GM12878 (cell line): ENCODE measurements at regions not wholly inside any gene's neighbourhood (a gene's known extent, or its start where the extent isn't known, plus 50 kb on each side); places are given as distances from the start of the nearest gene placed in this dataset.

Experiments used
- ATAC-seq: fragments of 200-7000 bp; cut with Tn5 transposase; 3 replicates; pipeline ENCODE4 v1.9.1; 2020; ENCODE audit warnings: mild to moderate bottlenecking, moderate library complexity
- BruUV-seq: library from RNA; stranded (reverse); fragments of 400-500 nt; replicated peaks from 2 replicates; lab custom pipeline; 2021; lab: Mats Ljungman, UMichigan
- CTCF ChIA-PET: fragments of 300-600 bp; sonication (Branson Sonifier 250); formaldehyde crosslinking; extraction: SDS; loops from one replicate; lab custom pipeline; 2021; ENCODE audit warnings: inconsistent platforms; lab: Yijun Ruan, JAX
- POLR2A ChIA-PET: fragments of 350-600 bp; formaldehyde crosslinking; extraction: SDS; loops from one replicate; lab custom pipeline; 2021; ENCODE audit warnings: inconsistent platforms; lab: Charles Lee
- RAD21 ChIA-PET: fragments of 300-600 bp; sonication (Branson Sonifier 250); formaldehyde crosslinking; loops from one replicate; lab custom pipeline; 2023; ENCODE audit warnings: antibody characterized with exemption; ENCODE audit not compliant: unreplicated experiment; lab: Charles Lee
- SMC1A ChIA-PET: fragments of 300-600 bp; sonication (Branson Sonifier 250); formaldehyde crosslinking; loops from one replicate; lab custom pipeline; 2023; ENCODE audit not compliant: unreplicated experiment, uncharacterized antibody; lab: Charles Lee
- DNase-seq: peaks from one replicate; pipeline ENCODE4 v3.0.0-alpha.2; 2011; ENCODE audit warnings: low read depth, low spot score
- FAIRE-seq: peaks from 3 replicates; lab custom pipeline; 2011; peaks lifted over from hg19 to GRCh38; lab: Jason Lieb, UNC
- H2AFZ ChIP-seq: 2 replicates; pipeline ENCODE4 v1.6.0; 2011; ENCODE audit warnings: low read depth, low read length, control low read depth; ENCODE audit not compliant: control insufficient read depth
- H3K27ac ChIP-seq: 2 replicates; pipeline ENCODE4 v1.5.1; 2011; ENCODE audit warnings: control low read depth; ENCODE audit not compliant: control insufficient read depth, insufficient read depth
- H3K27me3 ChIP-seq, 2 experiments: replicated peaks in 1 of 2; 2 replicates each; pipeline versions ENCODE4 v1.6.0 to v1.6.1; 2011; ENCODE audit warnings: low read length in 1 of 2; ENCODE audit not compliant: control insufficient read depth in 2 of 2, insufficient read depth in 2 of 2
- H3K36me3 ChIP-seq, 2 experiments: 2 replicates each; pipeline ENCODE4 v1.5.1; 2011; ENCODE audit warnings: low read length in 1 of 2; ENCODE audit not compliant: control insufficient read depth in 2 of 2, insufficient read depth in 2 of 2
- H3K4me1 ChIP-seq: 2 replicates; pipeline ENCODE4 v1.6.1; 2011; ENCODE audit warnings: mild to moderate bottlenecking, low read length, moderate library complexity, mixed read lengths; ENCODE audit not compliant: control insufficient read depth, insufficient read depth
- H3K4me2 ChIP-seq: 2 replicates; pipeline ENCODE4 v1.6.0; 2011; ENCODE audit warnings: control low read depth; ENCODE audit not compliant: control insufficient read depth, insufficient read depth
- H3K4me3 ChIP-seq: fragments of 200-600 bp; sonication (generic); 2 replicates; pipeline ENCODE4 v1.5.1; 2016
- H3K79me2 ChIP-seq: 2 replicates; pipeline ENCODE4 v1.6.0; 2011; ENCODE audit warnings: low read length; ENCODE audit not compliant: control insufficient read depth, insufficient read depth
- H3K9ac ChIP-seq: 2 replicates; pipeline ENCODE4 v1.8.0; 2011; ENCODE audit warnings: low read length, control low read depth, mixed read lengths; ENCODE audit not compliant: control insufficient read depth, insufficient read depth
- H3K9me3 ChIP-seq: replicated peaks from 3 replicates; pipeline ENCODE4 v1.5.1; 2011; ENCODE audit warnings: mild to moderate bottlenecking, low read length; ENCODE audit not compliant: control insufficient read depth, insufficient read depth
- H4K20me1 ChIP-seq: 2 replicates; pipeline ENCODE4 v1.6.0; 2011; ENCODE audit not compliant: control insufficient read depth, insufficient read depth
- BHLHE40 ChIP-seq, 2 experiments: fragments of 450-650 bp in 1 of 2; IDR thresholded peaks; 2 replicates each; pipeline ENCODE4 v1.6.1; 2011 to 2017; ENCODE audit warnings: low read depth in 2 of 2, borderline replicate concordance in 1 of 2, improper control_type of control experiment in 1 of 2, low read length in 1 of 2, mild to moderate bottlenecking in 1 of 2
- EGR1 ChIP-seq, 2 experiments: IDR thresholded peaks; 1 replicate in 1 of 2; 2 replicates in 1 of 2; pipeline ENCODE4 v1.6.1; 2011 to 2012; ENCODE audit warnings: low read depth in 2 of 2, low read length in 2 of 2, borderline replicate concordance in 1 of 2, mild to moderate bottlenecking in 1 of 2, moderate library complexity in 1 of 2
- IRF4 ChIP-seq: IDR thresholded peaks from 2 replicates; pipeline ENCODE4 v1.6.1; 2011; ENCODE audit warnings: low read depth, low read length
- JUNB ChIP-seq: IDR thresholded peaks from 2 replicates; pipeline ENCODE4 v1.6.1; 2016; ENCODE audit warnings: antibody characterized with exemption, mild to moderate bottlenecking
- SMC3 ChIP-seq: IDR thresholded peaks from 2 replicates; pipeline ENCODE4 v1.6.1; 2011; ENCODE audit warnings: low read length, improper control_type of control experiment, borderline replicate concordance
- WGBS: methylation state at CpG from one replicate; pipeline ENCODE4 v1.1.6; 2016; ENCODE audit warnings: low lambda C conversion rate; ENCODE audit not compliant: insufficient replicate concordance, insufficient coverage; ENCODE audit errors: missing lambda C conversion rate; 5-methylcytosine and 5-hydroxymethylcytosine counted together
- in situ Hi-C: fragments of 300-500 bp; cut with MboI; formaldehyde crosslinking; loops from 9 replicates; pipeline ENCODE4 v1.14.3; 2018; ENCODE audit warnings: mixed read lengths
- intact Hi-C: fragments of 100-400 bp; cut with micrococcal nuclease; formaldehyde crosslinking; loops from one replicate; pipeline ENCODE4 v1.14.2; 2022; ENCODE audit not compliant: unreplicated experiment
- TF ChIP-seq, protein P1 (sequence below), 3 experiments: IDR thresholded peaks in 2 of 3; conservative IDR thresholded peaks in 1 of 3; 2 replicates each; pipeline ENCODE4 v1.5.1; 2011; ENCODE audit warnings: low read depth in 3 of 3, low read length in 3 of 3, mild to moderate bottlenecking in 3 of 3, control low read depth in 2 of 3, moderate library complexity in 2 of 3, inconsistent platforms in 1 of 3, mixed read lengths in 1 of 3; ENCODE audit not compliant: control insufficient read depth in 2 of 3, insufficient read depth in 1 of 3; ENCODE audit errors: extremely low read depth in 1 of 3

DNA sequence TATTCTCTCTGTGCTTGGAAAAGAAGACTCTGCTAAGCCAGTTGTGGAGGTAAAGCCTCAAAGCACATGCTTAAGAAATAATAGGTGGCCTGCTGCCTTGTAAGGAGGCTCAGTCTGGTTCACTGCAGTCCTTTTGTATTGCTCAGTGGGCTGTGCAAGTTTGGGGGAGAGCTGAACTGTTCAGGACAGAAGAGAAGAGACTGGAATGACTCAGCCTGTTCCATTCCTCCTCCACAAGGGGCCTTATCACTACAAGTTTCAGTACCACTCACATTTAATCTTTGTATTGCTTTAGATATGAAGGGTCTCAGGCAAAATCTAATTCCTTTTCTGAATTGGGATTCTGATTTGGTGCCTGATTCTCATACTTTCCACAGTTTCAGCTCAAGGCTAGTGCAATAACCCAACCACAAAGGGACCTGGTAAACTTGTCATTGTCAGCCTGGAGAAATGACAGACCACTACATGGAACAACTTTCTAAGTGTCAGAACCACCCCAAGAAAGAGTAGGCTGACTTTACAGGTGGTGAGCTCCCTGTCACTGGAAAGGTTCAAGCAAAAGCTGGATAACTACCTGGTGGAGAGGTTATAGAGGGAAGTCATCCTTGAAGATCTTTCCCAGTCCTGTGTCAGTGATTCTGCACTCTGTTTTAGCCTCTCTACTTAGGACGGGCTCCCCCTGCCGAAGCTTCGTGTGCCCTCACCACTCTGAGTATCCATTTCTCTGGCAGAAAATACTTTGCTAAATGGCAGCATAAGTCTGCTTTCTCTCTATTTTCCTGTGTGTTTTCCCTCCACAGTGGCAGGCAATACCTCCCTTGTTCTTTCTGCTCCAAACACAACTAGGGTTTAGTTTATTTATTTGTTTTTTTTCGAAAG is 162.9 kb upstream of the GJB5 start:
- WGBS: 67% methylated on average over 4 of the region's 4 CpGs
- peak; percentile 81 for FAIRE-seq
- Histone ChIP-seq H3K4me2 (no peak overlapping the region), H3K27me3 (no peaks in the 10 kb centered on the region), H3K27ac (no peak overlapping the region), H4K20me1 (no peaks in the 10 kb centered on the region), H3K9me3 (no peaks in the 10 kb centered on the region), H3K79me2 (no peaks in the 10 kb centered on the region), H3K4me3 (no peak overlapping the region), H3K4me1 (peaks cover 10% of the 10 kb centered on the region; the same call in 1 of the 2 replicates), H3K9ac (no peak overlapping the region), H3K36me3 (no peaks in the 10 kb centered on the region), H2AFZ (no peak overlapping the region)
- peak; percentile 81 for ATAC-seq
- RAD21 ChIA-PET: interaction anchor here (0.8 to 9.8 kb wide), 3 partner anchors 55 to 131 kb away, joined by 3 to 108 read pairs (median 87); no protein-coding TSS in a partner anchor
- peak; percentile 21 for DNase-seq
- CTCF ChIA-PET: interaction anchor here (0.7 to 14.8 kb wide), 18 partner anchors 9 to 959 kb away, joined by 3 to 311 read pairs (median 4); no protein-coding TSS in a partner anchor
- POLR2A ChIA-PET: interaction anchor here (0.6 to 1.4 kb wide), 3 partner anchors 9 to 61 kb away, joined by 4 to 13 read pairs (median 5); no protein-coding TSS in a partner anchor
- intact Hi-C loops (loop anchor here (1.0 to 10.0 kb wide), 3 partner anchors 60 to 227 kb away; no protein-coding TSS in a partner anchor), in situ Hi-C loops (loop anchor here (5.0 kb wide), 1 partner anchor 50 kb away; no protein-coding TSS in a partner anchor)
- SMC1A ChIA-PET: interaction anchor here (0.6 to 10.6 kb wide), 10 partner anchors 8 to 371 kb away, joined by 3 to 203 read pairs (median 4); no protein-coding TSS in a partner anchor
- no TSS peak for BruUV-seq
- TF ChIP-seq JUNB (peak; percentile 53), BHLHE40 (IDR thresholded peaks at IDR 0.05; ENCODE audit: borderline replicate concordance in 1 of 2, low read depth in 2 of 2, low read length in 1 of 2) (no peak), EGR1 (IDR thresholded peaks at IDR 0.05; ENCODE audit: borderline replicate concordance in 1 of 2, low read depth in 2 of 2, low read length in 2 of 2) (no peak), SMC3 (peak; percentile 36; the same call in 1 of the 2 replicates), IRF4 (peak; percentile 35; the same call in 1 of the 2 replicates)
- TF ChIP-seq, protein P1, sequence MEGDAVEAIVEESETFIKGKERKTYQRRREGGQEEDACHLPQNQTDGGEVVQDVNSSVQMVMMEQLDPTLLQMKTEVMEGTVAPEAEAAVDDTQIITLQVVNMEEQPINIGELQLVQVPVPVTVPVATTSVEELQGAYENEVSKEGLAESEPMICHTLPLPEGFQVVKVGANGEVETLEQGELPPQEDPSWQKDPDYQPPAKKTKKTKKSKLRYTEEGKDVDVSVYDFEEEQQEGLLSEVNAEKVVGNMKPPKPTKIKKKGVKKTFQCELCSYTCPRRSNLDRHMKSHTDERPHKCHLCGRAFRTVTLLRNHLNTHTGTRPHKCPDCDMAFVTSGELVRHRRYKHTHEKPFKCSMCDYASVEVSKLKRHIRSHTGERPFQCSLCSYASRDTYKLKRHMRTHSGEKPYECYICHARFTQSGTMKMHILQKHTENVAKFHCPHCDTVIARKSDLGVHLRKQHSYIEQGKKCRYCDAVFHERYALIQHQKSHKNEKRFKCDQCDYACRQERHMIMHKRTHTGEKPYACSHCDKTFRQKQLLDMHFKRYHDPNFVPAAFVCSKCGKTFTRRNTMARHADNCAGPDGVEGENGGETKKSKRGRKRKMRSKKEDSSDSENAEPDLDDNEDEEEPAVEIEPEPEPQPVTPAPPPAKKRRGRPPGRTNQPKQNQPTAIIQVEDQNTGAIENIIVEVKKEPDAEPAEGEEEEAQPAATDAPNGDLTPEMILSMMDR (IDR thresholded peaks at IDR 0.05 in 2 of 3, conservative IDR thresholded peaks at IDR 0.05 in 1 of 3; ENCODE audit: control insufficient read depth in 2 of 3, extremely low read depth in 1 of 3, insufficient read depth in 1 of 3, low read depth in 3 of 3, low read length in 3 of 3): peak; percentile 38 to 48 (median 39); a peak in 5 of 6 replicates
